Prostate gland (tissue), 1 donor: ENCODE measurements at regions not wholly inside any gene's neighbourhood (a gene's known extent, or its start where the extent isn't known, plus 50 kb on each side); places are given as distances from the start of the nearest gene placed in this dataset.

ENCODE experiments used
- POLR2A ChIP-seq: fragments of 450-650 bp; IDR thresholded peaks from one replicate; pipeline ENCODE4 v1.6.1; 2016; ENCODE audit warnings: antibody characterized with exemption, mild to moderate bottlenecking
- POLR2AphosphoS5 ChIP-seq: sonication (generic); formaldehyde crosslinking; IDR thresholded peaks from one replicate; pipeline ENCODE4 v1.6.1; 2017; ENCODE audit warnings: antibody characterized with exemption

DNA sequence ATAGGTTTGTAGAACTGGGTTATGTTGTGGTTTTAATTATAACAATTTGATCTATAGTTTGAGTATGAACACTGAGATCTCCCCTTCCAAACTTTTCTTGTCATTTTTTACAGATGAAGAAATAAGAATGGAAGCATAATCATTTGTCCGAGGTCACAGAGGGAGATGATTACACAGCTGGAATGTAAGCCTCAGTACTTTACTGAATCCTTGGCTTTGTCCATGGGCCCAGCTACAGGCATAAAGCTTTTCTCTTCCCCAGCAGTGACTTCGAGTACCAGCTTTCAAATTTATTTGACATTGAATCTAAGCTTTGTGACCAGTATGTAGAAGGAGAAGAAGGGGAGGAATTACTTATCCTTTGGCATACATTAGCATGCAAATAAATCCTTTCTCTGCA, 80.9 kb upstream of the DCBLD2 start:
- TF ChIP-seq POLR2AphosphoS5 = no peak
- no peak for TF ChIP-seq POLR2A
